HG02763 (cell line): ENCODE measurements at regions not wholly inside any gene's neighbourhood (a gene's known extent, or its start where the extent isn't known, plus 50 kb on each side); places are given as distances from the start of the nearest gene placed in this dataset.
"Not testable (repeated sequence)": the region's sequence is repeated elsewhere in the genome, so short reads cannot be mapped to it uniquely, and the experiment has no call there.

ENCODE experiments used
- ATAC-seq: cut with Tn5 transposase; IDR thresholded peaks from one replicate; pipeline ENCODE4 v1.9.1; 2021; ENCODE audit warnings: mild to moderate bottlenecking, moderate library complexity; ENCODE audit not compliant: unreplicated experiment

DNA sequence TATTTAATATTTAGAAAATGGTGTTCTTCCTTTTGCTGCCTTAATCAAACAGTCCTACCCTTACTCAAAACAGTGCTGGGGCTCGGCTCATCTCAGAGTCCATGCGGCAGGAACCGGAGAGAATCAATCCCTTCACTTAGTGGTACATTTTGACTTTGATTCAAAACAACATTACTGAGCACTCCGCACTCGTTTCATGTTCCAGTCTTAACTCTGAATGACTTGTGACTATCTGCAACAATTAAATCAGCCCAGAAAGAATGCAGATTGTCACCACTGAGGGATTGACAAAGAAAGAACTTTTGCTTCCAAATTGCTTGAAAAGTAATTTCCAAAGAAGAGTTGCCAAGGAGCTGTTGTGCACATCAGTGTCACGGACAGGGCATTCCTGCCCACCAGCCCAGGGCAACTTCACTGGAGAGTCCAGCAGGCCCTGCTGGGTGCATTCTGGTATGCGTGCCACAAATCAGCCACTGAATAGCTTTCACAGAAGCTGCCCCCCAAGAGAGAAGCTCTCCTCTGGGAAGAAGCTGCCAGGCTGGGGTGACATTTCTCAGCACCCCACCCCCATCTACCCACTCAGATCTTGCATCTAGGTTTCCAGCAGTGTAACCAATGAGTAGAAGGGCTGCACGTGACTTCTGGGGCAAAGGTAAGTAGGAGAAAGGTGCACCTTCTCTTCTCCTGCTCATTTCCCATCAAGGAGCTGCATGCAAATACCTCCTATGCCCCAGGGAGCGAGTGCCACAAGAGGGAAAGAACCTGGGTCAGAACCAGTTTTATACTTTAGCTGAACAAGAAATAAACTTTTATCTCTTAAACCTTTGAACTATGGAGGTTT is 84.6 kb upstream of the ATP8B1 start:
- ATAC-seq: no peak

- no peak for ATAC-seq
These were observed 82.8 kb upstream of the ATP8B1 start for GRCh38 chr18:57885931-57886330.

GRCh38 chr18:57882465-57882864 is 79.3 kb upstream of the ATP8B1 start:
- no peak for ATAC-seq

DNA sequence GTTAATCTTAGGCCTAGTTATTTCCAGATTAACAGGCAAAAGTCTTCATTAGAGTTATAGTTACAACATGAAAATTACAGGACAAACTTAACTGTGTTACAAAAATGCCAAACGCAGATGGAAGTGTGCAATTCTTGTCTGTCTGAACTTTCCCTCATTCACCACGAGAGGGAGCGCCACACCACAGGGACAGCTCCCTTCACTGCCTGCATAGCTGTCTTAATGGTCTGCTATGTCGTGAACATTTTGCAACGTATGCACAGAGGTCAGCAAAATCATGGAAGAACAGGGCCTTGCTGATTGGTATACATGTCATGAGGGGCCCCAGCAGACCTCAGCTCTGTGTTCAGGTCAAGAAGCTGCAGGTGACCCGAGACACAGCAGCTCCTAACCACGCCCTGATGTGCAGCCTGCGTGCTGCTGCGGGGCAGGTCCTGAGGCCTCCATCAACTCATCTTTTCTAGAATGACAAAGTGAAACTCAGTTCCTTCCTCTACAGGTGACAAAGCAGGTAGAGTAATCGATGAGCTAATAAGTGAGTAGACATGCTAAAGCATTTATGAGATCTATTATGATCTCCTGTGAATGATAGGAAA is 78.8 kb upstream of the ATP8B1 start:
- peak; percentile 76 for ATAC-seq

DNA sequence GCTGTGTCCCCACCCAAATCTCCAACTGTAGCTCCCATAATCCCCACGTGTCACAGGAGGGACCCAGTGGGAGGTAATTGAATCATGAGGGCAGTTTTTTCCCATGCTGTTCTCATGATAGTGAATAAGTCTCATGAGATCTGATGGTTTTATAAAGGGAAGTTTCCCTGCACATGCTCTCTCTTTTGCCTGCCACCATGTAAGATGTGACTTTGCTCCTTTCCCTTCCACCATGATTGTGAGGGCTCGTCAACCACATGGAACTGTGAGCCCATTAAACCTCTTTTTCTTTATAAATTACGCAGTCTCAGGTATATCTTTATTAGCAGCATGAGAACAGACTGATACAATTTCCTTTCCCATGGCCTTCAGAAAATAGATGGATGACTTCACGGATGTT is 76.8 kb upstream of the ATP8B1 start:
- ATAC-seq: not testable (repeated sequence)

DNA sequence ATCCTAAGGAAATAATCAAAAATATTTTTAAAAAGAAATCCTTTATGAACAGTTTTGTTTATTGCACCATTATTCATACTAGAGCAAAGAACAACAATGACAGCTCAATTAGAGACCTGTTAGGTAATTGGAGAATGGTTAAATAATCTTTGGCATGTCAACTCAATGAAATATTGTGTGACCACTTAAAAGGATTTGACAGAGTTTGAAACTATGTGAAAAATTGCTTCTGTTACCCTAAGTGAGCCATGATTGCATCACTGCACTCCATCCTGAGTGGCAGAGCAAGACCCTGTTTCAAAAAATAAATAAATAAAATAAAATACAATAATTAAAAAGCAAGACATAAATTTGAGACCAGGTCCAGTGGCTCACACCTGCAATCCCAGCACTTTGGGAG is 66.1 kb upstream of the ATP8B1 start:
- ATAC-seq: no peak

DNA sequence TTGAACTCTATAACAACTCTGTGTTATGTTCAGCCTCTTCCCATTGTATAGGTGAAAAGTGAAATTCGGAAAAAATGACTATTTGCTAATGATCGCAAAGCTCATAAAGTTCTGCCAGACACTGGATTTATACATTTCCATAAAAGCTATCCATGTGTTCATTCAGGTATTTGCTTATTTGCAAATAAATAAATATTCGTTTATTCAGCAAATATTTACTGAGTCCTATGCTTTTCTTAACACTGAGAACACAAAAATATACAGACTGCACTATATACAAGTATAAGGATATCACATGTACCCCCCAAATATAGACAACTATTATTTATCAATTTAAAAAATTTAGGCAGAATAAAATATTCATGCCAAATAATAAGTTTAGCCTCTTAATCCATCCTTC is 63.2 kb upstream of the ATP8B1 start:
- no peak for ATAC-seq

DNA sequence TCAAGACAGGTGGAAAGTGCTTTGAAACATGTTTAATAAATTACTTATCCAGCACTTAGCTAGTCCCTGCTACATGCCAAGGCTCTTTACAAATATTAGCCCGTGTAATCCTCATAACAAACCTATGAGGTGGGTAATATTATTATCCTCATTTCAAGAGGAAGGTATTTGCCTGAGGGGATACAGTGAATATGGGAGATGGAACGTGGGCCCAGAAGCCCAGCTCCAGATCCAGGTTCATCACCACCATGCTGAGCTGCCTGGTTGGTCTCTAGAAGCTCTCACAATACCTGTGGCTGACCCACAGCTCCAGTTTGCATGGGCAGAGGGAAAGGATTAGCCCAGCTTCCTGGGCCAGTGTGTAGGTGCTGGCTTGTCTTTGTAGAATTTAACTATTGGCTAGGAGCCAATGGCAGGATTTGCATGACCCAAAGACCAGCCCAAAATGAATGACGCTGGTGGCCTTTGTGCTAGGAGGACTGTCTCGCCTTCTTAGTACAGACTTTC is 61.6 kb upstream of the ATP8B1 start:
- no peak for ATAC-seq

- no peak for ATAC-seq
These were observed 60.6 kb upstream of the ATP8B1 start for GRCh38 chr18:57863706-57864105.

DNA sequence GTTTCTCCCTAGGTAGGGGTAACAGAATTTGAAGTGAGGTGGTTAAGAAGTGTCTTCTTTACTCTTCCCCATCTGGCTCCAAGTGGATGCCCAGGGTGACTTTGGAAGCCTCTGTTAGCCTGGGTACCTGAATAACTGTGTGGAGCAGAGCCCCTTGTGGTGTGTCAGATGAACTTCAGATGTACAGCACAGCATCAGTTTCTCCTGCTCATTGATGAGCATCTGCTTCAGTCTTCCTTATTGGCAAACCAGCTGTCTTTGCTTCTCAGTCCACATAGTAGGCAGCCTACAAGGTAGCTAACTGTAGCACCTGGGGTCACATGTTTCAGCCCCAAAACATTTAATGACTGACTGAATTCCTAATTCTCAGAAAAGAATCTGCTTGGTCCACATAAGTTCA is 56.2 kb upstream of the ATP8B1 start:
- ATAC-seq: no peak

DNA sequence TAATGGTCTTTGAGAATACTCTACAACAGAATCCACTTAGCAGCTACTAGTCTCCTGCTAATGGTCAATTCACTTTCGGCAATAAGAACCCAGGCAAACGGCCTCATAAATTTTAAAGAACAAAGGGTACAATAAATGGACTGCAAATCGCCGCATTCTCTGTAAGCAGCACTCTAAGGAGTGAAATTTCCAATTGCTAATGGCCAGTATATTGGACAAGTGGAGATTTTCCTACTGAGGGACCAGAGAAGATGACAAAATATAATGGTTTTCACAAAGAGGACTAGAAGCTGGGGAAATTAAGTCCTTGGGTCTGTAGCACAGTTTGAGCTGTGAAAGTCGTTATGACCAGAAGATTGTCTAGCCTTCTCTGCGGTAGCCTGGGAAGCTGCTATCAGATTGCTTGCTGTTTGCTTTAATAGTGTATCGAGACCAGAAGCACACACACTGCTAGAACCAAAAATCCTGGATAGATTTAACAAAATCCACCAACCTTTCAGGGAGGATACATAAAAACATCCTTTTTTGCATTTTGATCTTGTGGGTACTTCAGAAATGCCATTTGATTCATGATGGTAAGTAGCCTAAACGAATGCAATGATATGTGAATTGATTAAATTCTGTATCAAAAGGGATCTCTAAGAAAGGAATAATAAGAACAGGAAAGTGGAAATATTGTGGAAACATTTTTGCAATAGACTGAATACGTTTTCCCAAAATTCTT is 53.6 kb upstream of the ATP8B1 start:
- no peak for ATAC-seq

DNA sequence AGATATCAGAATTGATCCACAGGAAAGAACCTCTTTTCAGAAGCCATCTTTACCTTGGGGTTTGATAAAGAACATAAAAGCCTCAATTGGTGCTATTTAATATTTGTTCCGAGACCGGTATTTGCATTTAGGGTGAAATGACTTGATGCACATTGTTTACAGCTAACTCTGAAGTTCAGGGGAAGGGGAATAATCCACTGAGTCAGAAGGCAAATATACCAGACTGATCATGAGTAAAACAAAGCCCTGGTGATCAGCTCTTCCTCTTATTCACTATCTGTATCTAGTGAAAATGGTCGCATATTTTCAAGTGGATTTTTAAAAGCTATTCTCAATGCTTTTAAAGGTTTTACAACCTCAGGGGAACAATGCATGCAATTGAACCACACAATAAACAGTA is 53.0 kb upstream of the ATP8B1 start:
- ATAC-seq: no peak

GRCh38 chr18:57855551-57855950 is 52.4 kb upstream of the ATP8B1 start:
- no peak for ATAC-seq

GRCh38 chr18:57854726-57855125 is 51.6 kb upstream of the ATP8B1 start:
- no peak for ATAC-seq

GRCh38 chr18:57853864-57854263 is 50.7 kb upstream of the ATP8B1 start:
- no peak for ATAC-seq

DNA sequence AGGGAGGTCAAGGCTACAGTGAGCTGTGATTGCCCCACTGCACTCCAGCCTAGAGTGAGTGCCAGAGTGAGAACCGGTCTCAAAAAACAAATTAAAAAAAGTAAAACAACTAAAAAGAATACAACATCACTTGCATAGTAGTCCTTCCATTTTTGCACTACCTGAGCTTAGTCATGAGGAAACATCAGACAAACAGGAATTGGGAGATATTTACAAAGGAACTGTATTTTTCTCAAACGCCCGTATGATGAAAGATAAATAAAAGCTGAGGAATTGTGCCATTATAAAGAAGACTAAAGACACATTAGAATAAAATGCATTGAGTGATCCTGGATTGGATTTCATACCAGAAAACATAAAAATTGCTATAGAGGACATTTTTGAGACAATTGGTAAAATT is 50.0 kb upstream of the ATP8B1 start:
- no peak for ATAC-seq
